ENCODE measurements at regions not wholly inside any gene's neighbourhood (a gene's known extent, or its start where the extent isn't known, plus 50 kb on each side); places are given as distances from the start of the nearest gene placed in this dataset.

DNA sequence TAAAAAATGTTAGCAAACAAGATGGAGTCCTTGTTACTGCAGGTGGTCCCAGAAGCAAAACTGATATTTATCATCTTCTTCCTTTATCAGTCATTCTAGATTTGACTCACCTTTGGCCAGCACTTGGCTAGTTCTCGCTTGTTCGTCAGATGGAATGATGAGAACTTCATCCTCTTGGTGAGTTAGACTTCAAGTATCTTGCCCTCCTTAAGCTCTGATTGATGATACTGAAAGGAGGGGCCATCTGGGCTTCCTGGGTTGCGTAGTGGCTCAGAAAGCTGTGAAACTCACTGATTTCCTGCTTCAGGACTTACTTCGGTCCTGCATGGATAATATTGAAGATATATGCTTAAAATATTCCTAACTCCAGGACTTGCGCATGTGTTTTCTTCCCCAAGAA lies 1248.2 kb upstream of the CDH9 start:
- H3K4me3 ChIP-seq (ENCODE audit: low read length in 3 of 3) = no peak overlapping the region

DNA sequence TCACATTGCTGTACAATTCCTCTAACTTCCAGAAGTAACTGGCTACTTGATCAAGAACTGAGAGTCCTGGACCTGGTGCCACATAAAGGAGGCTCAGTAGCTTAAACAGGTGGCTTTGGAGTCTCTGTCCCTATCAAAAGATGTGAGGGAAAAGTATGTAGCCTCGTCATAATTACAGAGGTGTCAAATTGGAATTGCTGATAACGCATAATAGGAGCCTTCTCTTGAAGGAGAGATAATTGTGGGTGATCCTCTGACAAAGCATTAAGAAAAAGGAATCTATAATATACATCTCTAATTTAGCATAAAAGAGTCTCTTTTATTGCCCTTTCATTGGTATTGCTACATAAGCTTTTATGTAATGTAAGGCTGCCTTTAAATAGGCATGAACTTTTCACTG lies 1246.4 kb upstream of the CDH9 start:
- DNase-seq (no peak), FAIRE-seq (no peak)
- no peak overlapping the region for H3K27ac ChIP-seq (ENCODE audit: low read depth in 2 of 2, low read length in 2 of 2)
- intact Hi-C loops (cut with DNase I) = no loop called here
- TF ChIP-seq, protein P1, sequence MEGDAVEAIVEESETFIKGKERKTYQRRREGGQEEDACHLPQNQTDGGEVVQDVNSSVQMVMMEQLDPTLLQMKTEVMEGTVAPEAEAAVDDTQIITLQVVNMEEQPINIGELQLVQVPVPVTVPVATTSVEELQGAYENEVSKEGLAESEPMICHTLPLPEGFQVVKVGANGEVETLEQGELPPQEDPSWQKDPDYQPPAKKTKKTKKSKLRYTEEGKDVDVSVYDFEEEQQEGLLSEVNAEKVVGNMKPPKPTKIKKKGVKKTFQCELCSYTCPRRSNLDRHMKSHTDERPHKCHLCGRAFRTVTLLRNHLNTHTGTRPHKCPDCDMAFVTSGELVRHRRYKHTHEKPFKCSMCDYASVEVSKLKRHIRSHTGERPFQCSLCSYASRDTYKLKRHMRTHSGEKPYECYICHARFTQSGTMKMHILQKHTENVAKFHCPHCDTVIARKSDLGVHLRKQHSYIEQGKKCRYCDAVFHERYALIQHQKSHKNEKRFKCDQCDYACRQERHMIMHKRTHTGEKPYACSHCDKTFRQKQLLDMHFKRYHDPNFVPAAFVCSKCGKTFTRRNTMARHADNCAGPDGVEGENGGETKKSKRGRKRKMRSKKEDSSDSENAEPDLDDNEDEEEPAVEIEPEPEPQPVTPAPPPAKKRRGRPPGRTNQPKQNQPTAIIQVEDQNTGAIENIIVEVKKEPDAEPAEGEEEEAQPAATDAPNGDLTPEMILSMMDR (IDR thresholded peaks at IDR 0.05; ENCODE audit: borderline replicate concordance, extremely low read depth, insufficient read depth) = no peak
- H3K4me3 ChIP-seq (ENCODE audit: low read length in 3 of 3) = no peak overlapping the region
- H3K27me3 ChIP-seq (ENCODE audit: control insufficient read depth, insufficient read depth, low read length) = no peaks in the 10 kb centered on the region
- no peaks in the 10 kb centered on the region for H3K4me1 ChIP-seq (ENCODE audit: control insufficient read depth in 2 of 3, insufficient read depth in 2 of 3, low read depth in 1 of 3, low read length in 3 of 3)
- H3K9ac ChIP-seq (ENCODE audit: low read length in 3 of 3) = no peak overlapping the region
- H3K9me3 ChIP-seq (ENCODE audit: control insufficient read depth in 2 of 3, insufficient read depth in 1 of 3, low read length in 3 of 3) = no peaks in the 10 kb centered on the region
- no peaks in the 10 kb centered on the region for H3K36me3 ChIP-seq (ENCODE audit: control insufficient read depth in 2 of 3, insufficient read depth in 3 of 3, low read length in 3 of 3)

More for the DNA sequence above, 1248.2 kb upstream of the CDH9 start:
- intact Hi-C loops (cut with DNase I) = no loop called here
- no peak overlapping the region for H3K27ac ChIP-seq (ENCODE audit: low read depth in 2 of 2, low read length in 2 of 2)
- H3K9ac ChIP-seq (ENCODE audit: low read length in 3 of 3) = no peak overlapping the region
- DNase-seq = no peak
- H3K9me3 ChIP-seq (ENCODE audit: control insufficient read depth in 2 of 3, insufficient read depth in 1 of 3, low read length in 3 of 3) = no peaks in the 10 kb centered on the region
- H3K4me1 ChIP-seq (ENCODE audit: control insufficient read depth in 2 of 3, insufficient read depth in 2 of 3, low read depth in 1 of 3, low read length in 3 of 3) = no peaks in the 10 kb centered on the region
- no peak for FAIRE-seq
- TF ChIP-seq, protein P1 (IDR thresholded peaks at IDR 0.05; ENCODE audit: borderline replicate concordance, extremely low read depth, insufficient read depth) = no peak
- no peaks in the 10 kb centered on the region for H3K36me3 ChIP-seq (ENCODE audit: control insufficient read depth in 2 of 3, insufficient read depth in 3 of 3, low read length in 3 of 3)
- H3K27me3 ChIP-seq (ENCODE audit: control insufficient read depth, insufficient read depth, low read length) = no peaks in the 10 kb centered on the region

DNA sequence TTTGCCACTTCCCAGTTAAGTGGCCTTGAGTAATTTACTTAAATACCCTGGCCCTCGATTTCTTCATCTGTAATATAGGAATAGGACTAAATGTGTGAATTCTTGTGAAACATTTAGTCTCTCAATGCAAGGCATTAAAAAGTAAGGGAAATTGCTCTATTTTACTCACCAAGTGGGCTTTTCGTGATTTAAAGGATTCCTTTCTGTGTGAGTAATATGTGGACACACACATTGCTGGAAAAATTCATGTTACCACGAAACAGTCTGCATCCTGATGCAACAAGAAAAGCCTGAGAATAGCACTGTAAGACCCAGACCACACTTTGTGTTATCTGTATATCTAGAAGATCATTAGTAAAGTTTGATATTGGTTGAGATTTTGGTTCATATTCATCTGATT lies 1243.0 kb upstream of the CDH9 start:
- FAIRE-seq = no peak
- Histone ChIP-seq H3K4me3 (ENCODE audit: low read length in 3 of 3) (no peak overlapping the region), H3K9ac (ENCODE audit: low read length in 3 of 3) (no peak overlapping the region), H3K27ac (ENCODE audit: low read depth in 2 of 2, low read length in 2 of 2) (no peak overlapping the region), H3K36me3 (ENCODE audit: control insufficient read depth in 2 of 3, insufficient read depth in 3 of 3, low read length in 3 of 3) (no peaks in the 10 kb centered on the region), H3K27me3 (ENCODE audit: control insufficient read depth, insufficient read depth, low read length) (no peaks in the 10 kb centered on the region), H3K9me3 (ENCODE audit: control insufficient read depth in 2 of 3, insufficient read depth in 1 of 3, low read length in 3 of 3) (no peaks in the 10 kb centered on the region), H3K4me1 (ENCODE audit: control insufficient read depth in 2 of 3, insufficient read depth in 2 of 3, low read depth in 1 of 3, low read length in 3 of 3) (no peaks in the 10 kb centered on the region)
- intact Hi-C loops (cut with DNase I) = no loop called here
- no peak for DNase-seq
- TF ChIP-seq, protein P1 (IDR thresholded peaks at IDR 0.05; ENCODE audit: borderline replicate concordance, extremely low read depth, insufficient read depth) = no peak

DNA sequence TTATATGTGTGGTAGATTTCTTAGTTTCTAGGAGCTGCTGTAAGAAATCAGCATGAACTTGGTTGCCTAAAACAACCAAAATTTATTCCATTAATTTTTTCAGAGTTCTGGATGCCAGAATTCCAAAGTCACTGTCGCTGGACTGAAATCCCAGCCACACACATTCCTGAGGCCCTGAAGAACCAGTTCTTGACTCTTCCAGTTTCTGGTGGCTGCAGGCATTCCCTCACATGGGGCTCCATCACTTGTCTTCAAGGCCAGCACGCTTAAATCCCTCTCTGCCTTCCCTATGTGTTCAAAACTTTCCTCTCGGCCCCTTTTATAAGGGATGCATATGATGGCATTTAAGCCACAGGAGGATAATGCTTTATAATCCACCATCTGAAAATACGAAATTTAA lies 1237.5 kb upstream of the CDH9 start:
- Histone ChIP-seq H3K36me3 (ENCODE audit: control insufficient read depth in 2 of 3, insufficient read depth in 3 of 3, low read length in 3 of 3) (no peaks in the 10 kb centered on the region), H3K27me3 (ENCODE audit: control insufficient read depth, insufficient read depth, low read length) (no peaks in the 10 kb centered on the region), H3K4me3 (ENCODE audit: low read length in 3 of 3) (no peak overlapping the region), H3K4me1 (ENCODE audit: control insufficient read depth in 2 of 3, insufficient read depth in 2 of 3, low read depth in 1 of 3, low read length in 3 of 3) (no peaks in the 10 kb centered on the region), H3K9me3 (ENCODE audit: control insufficient read depth in 2 of 3, insufficient read depth in 1 of 3, low read length in 3 of 3) (no peaks in the 10 kb centered on the region), H3K9ac (ENCODE audit: low read length in 3 of 3) (no peak overlapping the region), H3K27ac (ENCODE audit: low read depth in 2 of 2, low read length in 2 of 2) (no peak overlapping the region)
- DNase-seq (no peak), FAIRE-seq (no peak)
- intact Hi-C loops (cut with DNase I) = no loop called here
- TF ChIP-seq, protein P1 (IDR thresholded peaks at IDR 0.05; ENCODE audit: borderline replicate concordance, extremely low read depth, insufficient read depth) = no peak
